ENCODE measurements at regions not wholly inside any gene's neighbourhood (a gene's known extent, or its start where the extent isn't known, plus 50 kb on each side); places are given as distances from the start of the nearest gene placed in this dataset.

DNA sequence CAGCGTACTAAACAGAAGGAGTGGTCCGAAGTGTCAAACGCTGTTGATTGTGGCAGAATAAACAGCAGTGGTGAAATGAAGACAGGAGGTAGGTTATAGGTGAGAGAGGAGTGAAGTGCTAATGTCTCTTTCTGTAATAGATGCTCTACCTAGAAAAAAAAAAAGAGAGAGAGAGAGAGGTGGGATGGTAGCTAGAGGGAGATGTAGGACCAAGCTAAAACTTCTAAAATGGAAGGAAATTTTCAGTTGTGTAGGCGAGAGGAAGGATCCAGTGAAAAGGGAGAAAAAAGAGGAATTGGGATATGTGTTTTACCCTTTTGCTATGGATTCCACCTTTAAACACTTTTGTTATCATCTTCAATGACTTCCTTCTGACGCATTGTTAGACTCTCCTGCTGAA lies 126.5 kb upstream of the BMP2 start (continued):
- no peak for TF ChIP-seq NKRF (conservative IDR thresholded peaks at IDR 0.05)
- no peak for TF ChIP-seq MXI1 (IDR thresholded peaks at IDR 0.05; ENCODE audit: low read depth, low read length)
- no peak for TF ChIP-seq TAF1 (IDR thresholded peaks at IDR 0.05; ENCODE audit: borderline replicate concordance, low read depth, low read length)
- TF ChIP-seq ZNF592 (IDR thresholded peaks at IDR 0.05): no peak
- TF ChIP-seq FOXM1 (IDR thresholded peaks at IDR 0.05; ENCODE audit: low read depth, low read length): no peak
- TF ChIP-seq SIX5 (IDR thresholded peaks at IDR 0.05; ENCODE audit: low read depth, low read length, severe bottlenecking): no peak
- TF ChIP-seq ATF7 (IDR thresholded peaks at IDR 0.05; ENCODE audit: low read depth): no peak
- TF ChIP-seq CBX3 (IDR thresholded peaks at IDR 0.05; ENCODE audit: borderline replicate concordance, low read depth): no peak
- TF ChIP-seq MTA2 (IDR thresholded peaks at IDR 0.05; ENCODE audit: low read depth): no peak
- TF ChIP-seq, protein P1, sequence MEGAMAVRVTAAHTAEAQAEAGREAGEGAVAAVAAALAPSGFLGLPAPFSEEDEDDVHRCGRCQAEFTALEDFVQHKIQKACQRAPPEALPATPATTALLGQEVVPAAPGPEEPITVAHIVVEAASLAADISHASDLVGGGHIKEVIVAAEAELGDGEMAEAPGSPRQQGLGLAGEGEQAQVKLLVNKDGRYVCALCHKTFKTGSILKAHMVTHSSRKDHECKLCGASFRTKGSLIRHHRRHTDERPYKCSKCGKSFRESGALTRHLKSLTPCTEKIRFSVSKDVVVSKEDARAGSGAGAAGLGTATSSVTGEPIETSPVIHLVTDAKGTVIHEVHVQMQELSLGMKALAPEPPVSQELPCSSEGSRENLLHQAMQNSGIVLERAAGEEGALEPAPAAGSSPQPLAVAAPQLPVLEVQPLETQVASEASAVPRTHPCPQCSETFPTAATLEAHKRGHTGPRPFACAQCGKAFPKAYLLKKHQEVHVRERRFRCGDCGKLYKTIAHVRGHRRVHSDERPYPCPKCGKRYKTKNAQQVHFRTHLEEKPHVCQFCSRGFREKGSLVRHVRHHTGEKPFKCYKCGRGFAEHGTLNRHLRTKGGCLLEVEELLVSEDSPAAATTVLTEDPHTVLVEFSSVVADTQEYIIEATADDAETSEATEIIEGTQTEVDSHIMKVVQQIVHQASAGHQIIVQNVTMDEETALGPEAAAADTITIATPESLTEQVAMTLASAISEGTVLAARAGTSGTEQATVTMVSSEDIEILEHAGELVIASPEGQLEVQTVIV (IDR thresholded peaks at IDR 0.05; ENCODE audit: borderline replicate concordance, partially characterized antibody): no peak

Measured in GM12878 (cell line).